GM19372 (cell line): ENCODE measurements at regions not wholly inside any gene's neighbourhood (a gene's known extent, or its start where the extent isn't known, plus 50 kb on each side); places are given as distances from the start of the nearest gene placed in this dataset.

Source experiments
- ATAC-seq: cut with Tn5 transposase; IDR thresholded peaks from one replicate; pipeline ENCODE4 v1.9.1; 2021; ENCODE audit warnings: mild to moderate bottlenecking, low read depth, moderate library complexity; ENCODE audit not compliant: unreplicated experiment

DNA sequence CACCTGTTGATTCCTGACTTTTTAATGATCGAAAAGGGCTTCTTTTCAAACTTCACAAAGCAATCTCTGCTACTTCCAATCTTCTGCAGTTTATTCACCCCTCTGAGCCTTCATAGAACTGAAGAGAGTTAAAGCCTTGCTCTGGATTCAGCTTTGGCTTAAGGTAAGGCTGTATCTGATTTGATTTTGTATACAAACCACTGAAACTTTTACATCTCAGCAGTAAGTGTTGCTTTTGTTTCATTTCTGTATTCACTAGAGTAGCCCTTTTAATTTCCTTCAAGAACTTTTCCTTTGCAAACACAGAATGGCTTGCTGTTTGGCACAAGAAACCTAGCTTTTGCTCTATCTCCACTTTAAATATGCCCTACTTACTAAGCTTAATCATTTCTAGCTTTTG is 1193.0 kb upstream of the GBE1 start:
- ATAC-seq = no peak

- no peak for ATAC-seq
Measured at GRCh38 chr3:82942041-82942440, 1180.6 kb upstream of the GBE1 start.

- ATAC-seq = no peak
Measured at GRCh38 chr3:82940124-82940523, 1178.7 kb upstream of the GBE1 start.

DNA sequence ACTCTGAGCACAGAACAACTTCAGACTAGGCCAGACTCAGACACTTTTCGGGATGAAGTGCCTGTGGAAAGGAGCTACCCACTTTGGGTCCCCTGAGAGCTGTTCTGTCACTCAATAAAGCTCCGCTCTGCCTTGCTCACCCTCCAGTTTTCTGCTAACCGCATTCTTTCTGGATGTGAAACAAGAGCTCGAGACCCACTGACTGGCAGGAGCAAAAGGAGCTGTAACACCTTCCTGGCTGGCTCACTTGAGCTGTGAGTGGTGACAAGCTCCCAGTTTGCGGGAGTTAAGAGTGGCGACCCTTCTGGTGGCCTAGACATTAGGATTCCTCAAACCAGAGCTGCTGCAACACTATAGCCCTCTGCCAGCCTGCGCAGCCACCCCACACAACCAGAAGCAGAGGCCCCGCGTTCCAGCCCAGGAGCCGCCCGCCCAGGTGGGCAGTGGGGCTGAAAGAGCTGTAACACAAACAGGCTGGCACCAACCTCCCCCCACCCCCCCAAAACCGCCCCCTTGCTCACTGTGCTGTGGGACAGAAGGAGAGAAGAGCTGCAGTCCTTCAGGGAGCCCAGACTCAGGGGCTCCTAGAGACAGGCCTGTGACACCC is 1178.1 kb upstream of the GBE1 start:
- no peak for ATAC-seq

DNA sequence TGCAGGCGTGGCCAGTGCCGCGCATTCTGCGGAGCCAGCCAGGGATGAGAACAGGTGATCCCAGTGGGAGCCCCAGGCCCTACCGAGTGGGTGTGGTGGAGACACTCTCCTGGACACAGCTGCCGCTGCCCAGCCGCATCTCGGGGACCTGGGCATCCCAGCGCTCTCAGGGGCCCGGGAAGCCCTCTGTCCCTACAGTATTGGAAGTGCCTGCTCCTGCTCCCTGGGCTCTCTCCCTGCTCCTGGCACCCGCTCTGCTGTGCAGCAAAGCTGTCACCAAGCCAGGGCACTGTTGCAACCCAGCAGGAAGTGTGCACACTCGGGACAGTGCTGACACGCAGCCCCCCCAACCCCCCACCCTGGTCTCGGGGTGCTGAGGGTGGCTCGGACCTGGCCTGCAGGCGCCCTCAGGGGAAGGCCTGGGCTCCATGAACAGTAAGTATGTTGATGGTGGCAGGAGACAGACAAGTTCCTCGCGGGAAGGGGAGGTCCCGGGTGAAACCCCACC is 1177.4 kb upstream of the GBE1 start:
- no peak for ATAC-seq

- ATAC-seq = no peak
Measured at GRCh38 chr3:82927309-82928253, 1166.1 kb upstream of the GBE1 start.

DNA sequence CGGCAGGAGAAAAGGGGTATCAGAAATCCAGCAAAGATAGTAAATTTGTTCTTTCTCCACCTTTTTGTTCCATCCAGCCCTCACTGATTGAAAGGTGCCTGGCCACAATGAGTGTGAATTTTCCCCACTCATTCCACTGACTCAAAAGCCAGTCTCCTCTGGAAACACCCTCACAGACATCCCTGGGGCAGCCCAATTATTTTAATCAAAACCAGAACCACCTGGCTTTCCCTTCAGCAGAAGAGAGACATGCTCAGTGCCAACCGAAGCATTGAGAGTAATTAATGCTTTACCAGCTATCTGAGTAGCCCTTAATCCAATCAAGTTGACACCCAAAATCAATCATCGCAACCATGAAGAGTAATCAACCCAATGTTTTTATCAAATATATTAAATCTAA is 1129.6 kb upstream of the GBE1 start:
- no peak for ATAC-seq

- no peak for ATAC-seq
Measured at GRCh38 chr3:82883072-82883471, 1121.6 kb upstream of the GBE1 start.

- ATAC-seq = no peak
Measured at GRCh38 chr3:82875401-82875800, 1114.0 kb upstream of the GBE1 start.

- no peak for ATAC-seq
Measured at GRCh38 chr3:82839871-82840270, 1078.4 kb upstream of the GBE1 start.

GRCh38 chr3:82834098-82834497 is 1072.7 kb upstream of the GBE1 start:
- no peak for ATAC-seq

DNA sequence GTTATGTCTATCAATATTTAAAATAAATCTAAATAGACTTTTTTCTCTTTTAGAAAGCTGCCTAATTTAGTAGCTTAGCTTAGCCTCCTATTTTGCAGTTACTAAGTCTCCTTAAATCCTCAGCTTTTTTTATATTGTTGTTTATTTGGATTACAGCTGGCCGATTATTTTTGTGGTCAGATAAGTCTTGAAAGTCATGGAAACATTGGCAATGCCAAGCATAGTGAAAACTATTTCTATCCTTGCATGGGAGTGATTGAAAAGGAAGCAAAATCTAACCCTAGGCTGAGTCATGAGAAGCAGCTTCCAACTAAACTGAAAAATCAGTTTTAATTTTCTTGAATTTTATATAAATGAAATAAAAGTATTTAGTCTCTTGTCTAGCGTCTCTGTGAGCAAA is 1063.0 kb upstream of the GBE1 start:
- no peak for ATAC-seq

GRCh38 chr3:82816086-82816485 is 1054.6 kb upstream of the GBE1 start:
- no peak for ATAC-seq

DNA sequence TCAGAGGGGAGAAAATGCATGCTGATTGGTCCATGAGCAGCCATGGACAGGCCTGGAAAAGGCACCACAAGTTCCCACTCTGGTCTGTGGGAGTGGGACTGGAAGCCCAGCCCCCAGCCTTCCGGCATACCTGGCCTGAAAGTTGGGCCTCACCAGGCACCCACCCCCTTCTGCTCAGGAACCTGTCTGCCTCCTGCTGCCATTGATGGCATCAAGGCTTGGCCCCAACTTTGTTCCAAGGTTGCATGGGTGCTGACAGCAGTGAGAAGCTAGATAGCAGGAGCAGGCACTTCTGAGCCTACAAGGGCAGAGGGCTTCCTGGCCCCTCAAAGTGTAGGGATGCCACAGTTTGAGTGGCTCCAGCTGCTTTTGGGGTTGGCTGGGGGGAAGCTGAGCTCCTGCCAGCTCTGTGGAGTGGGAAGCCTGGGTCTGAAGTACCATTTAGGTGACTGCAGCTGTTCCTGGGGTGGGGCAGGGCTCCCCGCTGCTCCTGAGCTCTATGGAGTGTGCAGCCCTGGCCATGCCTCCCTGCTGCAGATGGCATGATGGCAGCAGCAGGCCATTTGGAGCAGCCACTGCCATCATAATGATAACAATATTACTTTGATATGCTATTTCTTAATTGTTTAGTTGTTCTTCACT is 1054.1 kb upstream of the GBE1 start:
- no peak for ATAC-seq

GRCh38 chr3:82814660-82815059 is 1053.2 kb upstream of the GBE1 start:
- ATAC-seq = no peak

DNA sequence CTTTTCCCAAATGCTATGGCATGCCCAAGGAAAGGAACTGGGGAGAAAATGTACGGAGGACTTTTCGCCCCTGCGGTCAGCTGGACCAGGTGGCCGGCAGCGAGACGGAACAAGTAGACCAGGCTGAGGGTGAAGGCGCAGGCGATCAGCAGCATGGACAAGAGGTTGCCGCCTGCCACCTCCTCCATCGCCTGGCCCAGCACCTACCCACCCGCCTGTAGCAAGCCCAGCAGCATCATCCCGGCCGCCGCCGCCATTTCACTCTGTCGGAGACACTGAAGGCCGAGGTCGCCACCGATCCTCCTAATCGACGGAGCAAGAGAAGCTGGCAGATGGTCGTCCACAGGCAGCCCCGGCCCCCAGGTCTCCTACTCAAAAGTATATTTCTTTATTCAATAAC is 1046.3 kb upstream of the GBE1 start:
- ATAC-seq = no peak

GRCh38 chr3:82802501-82802900 is 1041.1 kb upstream of the GBE1 start:
- no peak for ATAC-seq

DNA sequence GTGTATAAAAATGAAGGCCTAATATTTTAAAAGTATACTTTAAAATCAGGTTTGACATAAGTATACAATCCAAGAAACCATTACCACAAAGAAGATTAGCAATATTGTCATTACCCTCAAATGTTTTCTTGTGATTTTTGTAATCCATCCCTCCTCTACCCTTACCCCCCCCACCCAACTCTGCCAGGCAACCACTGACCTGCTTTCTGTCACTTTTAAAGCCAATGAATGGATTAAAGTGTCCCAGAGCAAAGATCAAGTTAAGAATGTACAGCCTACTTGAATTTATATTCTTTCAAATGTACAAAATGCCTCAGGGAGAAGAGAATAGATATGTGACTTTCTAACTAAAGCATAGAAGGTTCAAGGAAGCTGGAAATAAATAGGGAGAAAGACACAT is 1038.8 kb upstream of the GBE1 start:
- ATAC-seq = no peak

- ATAC-seq = no peak
Measured at GRCh38 chr3:82796765-82797164, 1035.3 kb upstream of the GBE1 start.

- ATAC-seq = no peak
Measured at GRCh38 chr3:82791241-82791640, 1029.8 kb upstream of the GBE1 start.

DNA sequence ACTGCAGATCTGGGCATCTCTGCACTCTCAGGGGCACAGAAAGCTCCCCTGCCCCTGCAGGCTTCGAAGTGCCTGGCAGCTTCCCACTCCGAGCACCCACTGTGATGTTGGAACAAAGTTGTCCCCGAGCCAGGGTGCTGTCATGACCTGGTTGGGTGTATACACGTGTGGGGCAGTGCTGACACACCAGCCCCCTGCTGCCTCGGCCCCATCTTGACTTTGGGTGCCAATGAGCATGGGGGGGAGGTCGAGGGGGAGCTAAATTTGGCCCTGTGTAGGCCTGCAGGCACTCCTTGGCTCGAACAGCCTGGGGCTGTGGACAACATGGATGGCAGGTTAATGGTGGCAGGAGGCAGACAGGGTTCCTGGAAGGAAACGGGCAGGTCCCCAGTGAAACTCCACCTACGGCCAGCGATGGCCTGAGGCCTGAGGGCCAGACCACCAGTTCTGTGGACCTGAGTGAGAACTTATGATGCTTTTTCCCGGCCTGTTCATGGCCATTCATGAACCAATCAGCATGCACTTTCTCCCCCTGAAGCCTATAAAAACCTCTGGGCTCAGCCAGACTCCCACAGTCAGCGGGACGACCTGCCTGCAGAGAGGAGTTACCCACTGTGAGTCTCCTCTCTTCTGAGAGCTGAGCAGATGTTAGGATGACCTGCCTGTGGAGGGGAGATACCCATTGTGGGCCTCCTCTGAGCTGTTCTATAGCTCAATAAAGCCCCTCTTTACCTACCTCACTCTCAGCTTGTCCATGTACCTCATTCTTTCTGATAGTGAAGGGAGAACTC is 1029.1 kb upstream of the GBE1 start:
- no peak for ATAC-seq
